HepG2 (cell line): ENCODE measurements at regions not wholly inside any gene's neighbourhood (a gene's known extent, or its start where the extent isn't known, plus 50 kb on each side); places are given as distances from the start of the nearest gene placed in this dataset.

Experiments
- ATAC-seq: fragments of 200-7000 bp; cut with Tn5 transposase; 3 replicates; pipeline ENCODE4 v1.9.1; 2020; ENCODE audit warnings: mild to moderate bottlenecking, moderate library complexity
- BruUV-seq: library from RNA; stranded (reverse); fragments of 400-500 nt; replicated peaks from 2 replicates; lab custom pipeline; 2021; lab: Mats Ljungman, UMichigan
- CTCF ChIA-PET: fragments of 300-600 bp; formaldehyde crosslinking; extraction: SDS; loops from one replicate; lab custom pipeline; 2021; ENCODE audit warnings: low total read pairs, inconsistent platforms, low intra/inter-chr PET ratio; lab: Yijun Ruan, JAX
- POLR2A ChIA-PET: fragments of 350-600 bp; sonication (Branson Sonifier 250); formaldehyde crosslinking; loops from one replicate; lab custom pipeline; 2020; ENCODE audit warnings: antibody characterized with exemption, inconsistent platforms; lab: Yijun Ruan, JAX
- DNase-seq: peaks from one replicate; pipeline ENCODE4 v3.0.0-alpha.2; 2015; ENCODE audit warnings: low spot score
- FAIRE-seq: peaks from 3 replicates; lab custom pipeline; 2011; peaks lifted over from hg19 to GRCh38; lab: Jason Lieb, UNC
- H2AFZ ChIP-seq: one replicate; pipeline ENCODE4 v1.6.1; 2011; ENCODE audit warnings: low read length, inconsistent platforms
- H3K27ac ChIP-seq: fragments of 300-600 bp; 3 replicates; pipeline ENCODE4 v1.8.0; 2011; ENCODE audit warnings: mixed run types, mild to moderate bottlenecking, mixed read lengths, low read length, inconsistent platforms; ENCODE audit not compliant: insufficient read depth; ENCODE audit errors: extremely low read length
- H3K27me3 ChIP-seq, 2 experiments: fragments of 200-600 bp in 1 of 2; 2 replicates in 1 of 2; 3 replicates in 1 of 2; pipeline versions ENCODE4 v1.6.0 to v1.8.0; 2011; ENCODE audit warnings: low read length in 2 of 2, mild to moderate bottlenecking in 2 of 2, moderate library complexity in 2 of 2, inconsistent platforms in 1 of 2; ENCODE audit not compliant: insufficient read depth in 2 of 2, control insufficient read depth in 1 of 2
- H3K36me3 ChIP-seq, 2 experiments: fragments of 200-600 bp in 1 of 2; replicated peaks in 1 of 2; 2 replicates in 1 of 2; 3 replicates in 1 of 2; pipeline versions ENCODE4 v1.5.1 to v1.8.0; 2011; ENCODE audit warnings: low read length in 2 of 2, inconsistent platforms in 1 of 2; ENCODE audit not compliant: insufficient read depth in 2 of 2, control insufficient read depth in 1 of 2
- H3K4me1 ChIP-seq: 2 replicates; pipeline ENCODE4 v1.5.1; 2012; ENCODE audit warnings: low read length, inconsistent platforms; ENCODE audit not compliant: insufficient read depth
- H3K4me2 ChIP-seq: 2 replicates; pipeline ENCODE4 v1.6.0; 2011; ENCODE audit warnings: low read depth, low read length, inconsistent platforms
- H3K4me3 ChIP-seq, 3 experiments: fragments of 200-600 bp in 1 of 3; sonication (generic), shearing (Covaris generic) in 1 of 3; replicated peaks in 1 of 3; 2 replicates each; pipeline ENCODE4 v1.5.1; 2011 to 2016; ENCODE audit warnings: low read length in 3 of 3, inconsistent platforms in 2 of 3, low read depth in 2 of 3, mild to moderate bottlenecking in 2 of 3, control low read depth in 1 of 3, mixed read lengths in 1 of 3; ENCODE audit not compliant: insufficient read depth in 1 of 3
- H3K79me2 ChIP-seq: one replicate; pipeline ENCODE4 v1.6.1; 2011; ENCODE audit warnings: low read length, inconsistent platforms; ENCODE audit not compliant: insufficient read depth
- H3K9ac ChIP-seq: 2 replicates; pipeline ENCODE4 v1.6.0; 2011; ENCODE audit warnings: mild to moderate bottlenecking, low read depth, low read length, inconsistent platforms; ENCODE audit not compliant: insufficient read depth
- H3K9me3 ChIP-seq: 2 replicates; pipeline ENCODE4 v1.5.1; 2012; ENCODE audit warnings: mild to moderate bottlenecking, low read length
- H4K20me1 ChIP-seq: 2 replicates; pipeline ENCODE4 v1.6.0; 2011; ENCODE audit warnings: inconsistent platforms, mild to moderate bottlenecking, low read length, moderate library complexity; ENCODE audit not compliant: insufficient read depth
- AHDC1 ChIP-seq: sonication (generic); formaldehyde crosslinking; IDR thresholded peaks from 2 replicates; pipeline ENCODE4 v1.5.1; 2020; ENCODE audit warnings: mild to moderate bottlenecking, missing genetic modification reagents, borderline replicate concordance
- PPARG ChIP-seq: conservative IDR thresholded peaks from 2 replicates; pipeline ENCODE4 v1.6.1; 2016; ENCODE audit warnings: missing biosample characterization, missing genetic modification reagents
- SOX5 ChIP-seq: IDR thresholded peaks from 2 replicates; pipeline ENCODE4 v1.6.1; 2016; ENCODE audit warnings: borderline replicate concordance
- ZBTB4 ChIP-seq: sonication (generic); formaldehyde crosslinking; IDR thresholded peaks from 2 replicates; pipeline ENCODE4 v1.4.0; 2020; ENCODE audit warnings: missing genetic modification reagents, mild to moderate bottlenecking, borderline replicate concordance
- ZNF557 ChIP-seq: sonication (generic); formaldehyde crosslinking; IDR thresholded peaks from 2 replicates; pipeline ENCODE4 v1.4.0; 2020; ENCODE audit warnings: missing genetic modification reagents
- ZSCAN29 ChIP-seq: sonication (generic); formaldehyde crosslinking; conservative IDR thresholded peaks from 2 replicates; pipeline ENCODE4 v1.4.0; 2020; ENCODE audit warnings: mild to moderate bottlenecking, missing genetic modification reagents
- ZSCAN30 ChIP-seq: sonication (generic); formaldehyde crosslinking; IDR thresholded peaks from 2 replicates; pipeline ENCODE4 v1.5.0; 2020; ENCODE audit warnings: mild to moderate bottlenecking, missing genetic modification reagents
- WGBS: methylation state at CpG from one replicate; pipeline ENCODE4 v1.1.6; 2017; ENCODE audit warnings: low lambda C conversion rate; 5-methylcytosine and 5-hydroxymethylcytosine counted together
- in situ Hi-C: cut with HindIII; loops from 2 replicates; pipeline ENCODE4 v1.10.0; 2017; ENCODE audit warnings: low pct_unique_long_range_greater_than_20kb; ENCODE audit not compliant: extremely low pct_ligation_motif_present
- intact Hi-C: fragments of 100-400 bp; cut with micrococcal nuclease; formaldehyde crosslinking; loops from one replicate; pipeline ENCODE4 v1.10.0; 2022; ENCODE audit not compliant: unreplicated experiment
- TF ChIP-seq, protein P1 (sequence below): sonication (generic); formaldehyde crosslinking; conservative IDR thresholded peaks from 2 replicates; pipeline ENCODE4 v1.4.0; 2020; ENCODE audit warnings: mild to moderate bottlenecking, missing genetic modification reagents, moderate library complexity

- no peak for TF ChIP-seq ZBTB4 (CRISPR knock-in tag)
- TF ChIP-seq ZNF557 (CRISPR knock-in tag): no peak
- TF ChIP-seq, protein P1, sequence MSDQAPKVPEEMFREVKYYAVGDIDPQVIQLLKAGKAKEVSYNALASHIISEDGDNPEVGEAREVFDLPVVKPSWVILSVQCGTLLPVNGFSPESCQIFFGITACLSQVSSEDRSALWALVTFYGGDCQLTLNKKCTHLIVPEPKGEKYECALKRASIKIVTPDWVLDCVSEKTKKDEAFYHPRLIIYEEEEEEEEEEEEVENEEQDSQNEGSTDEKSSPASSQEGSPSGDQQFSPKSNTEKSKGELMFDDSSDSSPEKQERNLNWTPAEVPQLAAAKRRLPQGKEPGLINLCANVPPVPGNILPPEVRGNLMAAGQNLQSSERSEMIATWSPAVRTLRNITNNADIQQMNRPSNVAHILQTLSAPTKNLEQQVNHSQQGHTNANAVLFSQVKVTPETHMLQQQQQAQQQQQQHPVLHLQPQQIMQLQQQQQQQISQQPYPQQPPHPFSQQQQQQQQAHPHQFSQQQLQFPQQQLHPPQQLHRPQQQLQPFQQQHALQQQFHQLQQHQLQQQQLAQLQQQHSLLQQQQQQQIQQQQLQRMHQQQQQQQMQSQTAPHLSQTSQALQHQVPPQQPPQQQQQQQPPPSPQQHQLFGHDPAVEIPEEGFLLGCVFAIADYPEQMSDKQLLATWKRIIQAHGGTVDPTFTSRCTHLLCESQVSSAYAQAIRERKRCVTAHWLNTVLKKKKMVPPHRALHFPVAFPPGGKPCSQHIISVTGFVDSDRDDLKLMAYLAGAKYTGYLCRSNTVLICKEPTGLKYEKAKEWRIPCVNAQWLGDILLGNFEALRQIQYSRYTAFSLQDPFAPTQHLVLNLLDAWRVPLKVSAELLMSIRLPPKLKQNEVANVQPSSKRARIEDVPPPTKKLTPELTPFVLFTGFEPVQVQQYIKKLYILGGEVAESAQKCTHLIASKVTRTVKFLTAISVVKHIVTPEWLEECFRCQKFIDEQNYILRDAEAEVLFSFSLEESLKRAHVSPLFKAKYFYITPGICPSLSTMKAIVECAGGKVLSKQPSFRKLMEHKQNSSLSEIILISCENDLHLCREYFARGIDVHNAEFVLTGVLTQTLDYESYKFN (CRISPR knock-in tag): no peak
Measured at GRCh38 chr6:111997853-111998208, 56.1 kb upstream of the CCN6 start (continued).

DNA sequence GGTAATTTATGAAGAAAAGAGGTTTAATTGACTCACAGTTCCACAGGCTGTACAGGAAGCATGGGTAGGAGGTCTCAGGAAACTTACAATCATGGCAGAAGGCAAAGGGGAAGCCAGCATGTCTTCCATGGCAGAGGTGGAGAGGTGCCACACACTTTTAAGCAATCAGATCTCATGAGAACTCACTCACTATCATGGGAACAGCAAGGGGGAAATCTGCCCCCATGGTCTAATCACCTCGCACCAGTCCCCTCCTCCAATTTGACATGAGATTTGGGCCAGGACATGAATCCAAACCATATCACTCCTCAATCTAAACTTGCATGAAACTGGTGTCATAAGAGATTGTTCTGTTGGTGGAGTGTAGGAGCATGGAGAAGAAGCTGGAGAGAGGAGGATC lies 51.6 kb upstream of the CCN6 start:
- H3K4me2 ChIP-seq: no peak overlapping the region
- H3K9me3 ChIP-seq: no peaks in the 10 kb centered on the region
- H3K27me3 ChIP-seq: peaks cover 0 to 20% of the 10 kb centered on the region in 2 experiments; a peak in 3 of 5 replicates
- intact Hi-C loops (no loop called here), in situ Hi-C loops (no loop called here)
- no peak overlapping the region for H3K9ac ChIP-seq
- no peaks in the 10 kb centered on the region for H4K20me1 ChIP-seq
- no TSS peak for BruUV-seq
- DNase-seq (no peak), FAIRE-seq (no peak), ATAC-seq (no peak)
- no peaks in the 10 kb centered on the region for H3K79me2 ChIP-seq
- WGBS: 20% methylated on average over 1 of the region's 1 CpG
- H2AFZ ChIP-seq: no peak overlapping the region
- peaks cover 4% of the 10 kb centered on the region; the same call in 1 of the 2 replicates for H3K4me1 ChIP-seq
- no peaks in the 10 kb centered on the region for H3K36me3 ChIP-seq
- CTCF ChIA-PET: no interaction called here
- POLR2A ChIA-PET: no interaction called here
- no peak overlapping the region for H3K27ac ChIP-seq
- H3K4me3 ChIP-seq: no peak overlapping the region
- no peak for TF ChIP-seq SOX5 (CRISPR knock-in tag)
- no peak for TF ChIP-seq AHDC1
- no peak for TF ChIP-seq PPARG (CRISPR knock-in tag)
- TF ChIP-seq ZSCAN30 (CRISPR knock-in tag): no peak
- no peak for TF ChIP-seq ZSCAN29
